Ishikawa (cell line): ENCODE measurements at regions not wholly inside any gene's neighbourhood (a gene's known extent, or its start where the extent isn't known, plus 50 kb on each side); places are given as distances from the start of the nearest gene placed in this dataset.
A peak's percentile ranks its signal among the peaks of the same experiment; 100 is the strongest.

Source experiments
- CEBPB ChIP-seq: IDR thresholded peaks from 2 replicates; pipeline ENCODE4 v1.6.1; 2012
- CREB1 ChIP-seq: IDR thresholded peaks from 2 replicates; pipeline ENCODE4 v1.6.1; 2012; ENCODE audit warnings: low read depth
- EGR1 ChIP-seq: IDR thresholded peaks from 2 replicates; pipeline ENCODE4 v1.6.1; 2012
- EP300 ChIP-seq: IDR thresholded peaks from 2 replicates; pipeline ENCODE4 v1.6.1; 2012; ENCODE audit warnings: borderline replicate concordance
- FOXM1 ChIP-seq: IDR thresholded peaks from 2 replicates; pipeline ENCODE4 v1.6.1; 2012; ENCODE audit warnings: low read depth, borderline replicate concordance
- MAX ChIP-seq: IDR thresholded peaks from 2 replicates; pipeline ENCODE4 v1.6.1; 2012
- NFIC ChIP-seq: IDR thresholded peaks from 2 replicates; pipeline ENCODE4 v1.6.1; 2012
- RAD21 ChIP-seq: IDR thresholded peaks from 2 replicates; pipeline ENCODE4 v1.6.1; 2012; ENCODE audit warnings: low read depth
- REST ChIP-seq: IDR thresholded peaks from 2 replicates; pipeline ENCODE4 v1.6.1; 2012; ENCODE audit warnings: low read depth, mild to moderate bottlenecking
- TAF1 ChIP-seq: IDR thresholded peaks from 2 replicates; pipeline ENCODE4 v1.6.1; 2012; ENCODE audit warnings: low read depth, mild to moderate bottlenecking
- TCF12 ChIP-seq: IDR thresholded peaks from 2 replicates; pipeline ENCODE4 v1.6.1; 2012; ENCODE audit warnings: low read depth
- TEAD4 ChIP-seq: IDR thresholded peaks from 2 replicates; pipeline ENCODE4 v1.6.1; 2012
- USF1 ChIP-seq: IDR thresholded peaks from 2 replicates; pipeline ENCODE4 v1.6.1; 2012
- YY1 ChIP-seq: IDR thresholded peaks from 2 replicates; pipeline ENCODE4 v1.6.1; 2012; ENCODE audit warnings: low read depth
- ZBTB7A ChIP-seq: IDR thresholded peaks from 2 replicates; pipeline ENCODE4 v1.6.1; 2012; ENCODE audit warnings: low read depth

- TF ChIP-seq ZBTB7A (no peak), RAD21 (no peak), NFIC (no peak), MAX (no peak), TEAD4 (no peak), USF1 (no peak), YY1 (no peak), EP300 (no peak), REST (no peak)
Measured at GRCh38 chr5:88140396-88140855, 128.2 kb downstream of the TMEM161B start.

DNA sequence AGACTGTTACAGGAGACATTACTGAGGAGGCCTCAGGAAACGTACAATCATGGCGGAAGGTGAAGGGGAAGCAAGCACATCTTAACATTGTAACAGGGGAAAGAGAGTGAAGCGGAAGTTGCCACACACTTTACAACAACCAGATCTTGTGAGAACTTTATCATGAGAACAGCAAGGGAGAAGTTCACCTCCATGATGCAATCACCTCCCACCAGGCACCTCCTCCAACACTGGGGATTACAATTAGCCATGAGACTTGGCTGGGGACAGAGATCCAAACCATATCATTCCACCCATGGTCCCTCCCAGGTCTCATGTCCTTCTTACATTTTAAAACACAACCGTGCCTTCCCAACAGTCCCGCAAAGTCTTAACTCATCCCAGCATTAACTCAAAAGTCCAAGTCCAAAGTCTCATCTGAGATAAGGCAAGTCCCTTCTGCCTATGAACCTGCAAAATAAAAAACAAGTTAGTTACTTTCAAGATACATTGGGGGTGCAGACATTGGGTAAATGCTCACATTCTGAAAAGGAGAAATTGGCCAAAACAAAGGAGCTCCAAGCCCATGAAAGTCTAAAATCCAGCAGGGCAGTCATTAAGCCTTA, 138.3 kb downstream of the TMEM161B start:
- TF ChIP-seq EP300: no peak
- TF ChIP-seq FOXM1: no peak
- TF ChIP-seq EGR1: no peak
- TF ChIP-seq MAX: no peak
- TF ChIP-seq YY1: no peak
- no peak for TF ChIP-seq REST
- TF ChIP-seq TEAD4: no peak
- no peak for TF ChIP-seq CEBPB
- no peak for TF ChIP-seq TAF1
- TF ChIP-seq USF1: no peak
- TF ChIP-seq RAD21: no peak
- TF ChIP-seq CREB1: no peak
- no peak for TF ChIP-seq ZBTB7A
- no peak for TF ChIP-seq TCF12

GRCh38 chr5:88128813-88129212, 139.8 kb downstream of the TMEM161B start:
- TF ChIP-seq CREB1: no peak
- TF ChIP-seq ZBTB7A: no peak
- no peak for TF ChIP-seq CEBPB
- TF ChIP-seq TEAD4: no peak
- no peak for TF ChIP-seq RAD21
- no peak for TF ChIP-seq TAF1
- no peak for TF ChIP-seq MAX
- no peak for TF ChIP-seq EP300
- TF ChIP-seq EGR1: no peak
- TF ChIP-seq USF1: no peak
- no peak for TF ChIP-seq REST
- no peak for TF ChIP-seq YY1
- TF ChIP-seq FOXM1: no peak
- no peak for TF ChIP-seq NFIC
- TF ChIP-seq TCF12: no peak

DNA sequence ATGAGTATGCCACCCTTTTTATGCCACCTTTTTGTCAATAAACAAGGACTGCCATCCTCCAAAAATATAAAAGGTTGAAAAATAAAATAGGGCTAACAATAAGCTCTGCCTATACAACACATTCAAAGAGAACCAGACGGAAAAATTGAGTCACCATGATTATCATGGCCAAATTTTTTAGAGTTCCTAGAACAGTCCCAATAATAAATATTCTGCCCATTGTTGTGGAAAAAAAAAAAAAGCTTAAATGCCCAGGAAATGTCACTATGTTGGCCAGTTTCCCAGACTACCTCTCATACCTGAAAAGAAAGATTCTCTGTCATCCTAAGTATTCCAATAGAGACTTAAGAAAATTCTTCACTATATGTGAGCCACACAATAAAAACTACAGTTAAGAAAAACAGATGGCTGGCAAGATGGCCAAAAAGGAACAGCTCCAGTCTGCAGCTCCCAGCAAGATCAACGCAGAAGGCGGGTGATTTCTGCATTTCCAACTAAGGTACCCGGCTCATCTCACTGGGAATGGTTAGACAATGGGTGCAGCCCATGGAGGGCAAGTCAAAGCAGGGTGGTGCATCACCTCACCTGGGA, 149.0 kb downstream of the TMEM161B start:
- TF ChIP-seq EP300 (peak; percentile 50; the same call in 1 of the 2 replicates), YY1 (no peak), MAX (no peak), RAD21 (no peak), USF1 (no peak), REST (no peak), ZBTB7A (no peak), TCF12 (peak; percentile 52), FOXM1 (no peak), CEBPB (no peak), NFIC (peak; percentile 86), TAF1 (no peak), CREB1 (no peak), EGR1 (no peak), TEAD4 (peak; percentile 53)
